OCI-LY3 (cell line): ENCODE measurements at regions not wholly inside any gene's neighbourhood (a gene's known extent, or its start where the extent isn't known, plus 50 kb on each side); places are given as distances from the start of the nearest gene placed in this dataset.

Source experiments
- CTCF ChIP-seq: fragments of 200-600, 300-600 bp; sonication (generic); IDR thresholded peaks from 2 replicates; pipeline ENCODE4 v1.5.1; 2014; ENCODE audit warnings: antibody characterized with exemption, low read length, low read depth
- EZH2phosphoT487 ChIP-seq: fragments of 200-600 bp; shearing (Covaris generic); IDR thresholded peaks from 2 replicates; pipeline ENCODE4 v1.6.1; 2018; ENCODE audit warnings: antibody characterized with exemption, mixed run types, low read depth

GRCh38 chr3:99439892-99440291 is 198.5 kb upstream of the COL8A1 start:
- TF ChIP-seq CTCF (no peak), EZH2phosphoT487 (no peak)
